Caco-2 (cell line): ENCODE measurements at regions not wholly inside any gene's neighbourhood (a gene's known extent, or its start where the extent isn't known, plus 50 kb on each side); places are given as distances from the start of the nearest gene placed in this dataset.

ENCODE experiments used
- BruUV-seq: library from RNA; stranded (reverse); fragments of 400-500 nt; replicated peaks from 2 replicates; lab custom pipeline; 2021; lab: Mats Ljungman, UMichigan
- CTCF ChIA-PET: fragments of 300-600 bp; sonication (Branson Sonifier 250); formaldehyde crosslinking; loops from one replicate; lab custom pipeline; 2022; ENCODE audit warnings: antibody characterized with exemption; lab: Charles Lee
- POLR2A ChIA-PET: fragments of 300-600 bp; sonication (Branson Sonifier 250); formaldehyde crosslinking; loops from one replicate; lab custom pipeline; 2022; ENCODE audit warnings: antibody characterized with exemption; lab: Charles Lee
- DNase-seq, 2 experiments: peaks; one replicate each; pipeline versions ENCODE4 v3.0.0 to v3.0.0-alpha.2; 2020 to 2022
- H3K27me3 ChIP-seq: replicated peaks from 2 replicates; pipeline ENCODE4 v1.6.0; 2011; ENCODE audit warnings: low read length; ENCODE audit not compliant: control insufficient read depth, insufficient read depth
- H3K36me3 ChIP-seq: 2 replicates; pipeline ENCODE4 v1.5.1; 2011; ENCODE audit warnings: low read length; ENCODE audit not compliant: control insufficient read depth, insufficient read depth
- H3K4me1 ChIP-seq: fragments of 250-450 bp; sonication (Bioruptor Pico); 2 replicates; pipeline ENCODE4 v1.5.1; 2020; ENCODE audit warnings: mild to moderate bottlenecking
- H3K4me3 ChIP-seq: 2 replicates; pipeline ENCODE4 v1.5.1; 2011; ENCODE audit warnings: low read depth, mild to moderate bottlenecking, control low read depth, low read length
- H3K9me3 ChIP-seq: fragments of 250-450 bp; sonication (Bioruptor Pico); 2 replicates; pipeline ENCODE4 v1.5.1; 2020; ENCODE audit warnings: mild to moderate bottlenecking, moderate library complexity
- H3K27ac Mint-ChIP-seq: one replicate; pipeline ENCODE4 v1.8.0; 2022; ENCODE audit warnings: mixed read lengths; ENCODE audit not compliant: unreplicated experiment
- H3K27me3 Mint-ChIP-seq: one replicate; pipeline ENCODE4 v1.8.0; 2022; ENCODE audit warnings: mixed read lengths; ENCODE audit not compliant: insufficient read depth, unreplicated experiment
- H3K36me3 Mint-ChIP-seq: one replicate; pipeline ENCODE4 v1.8.0; 2022; ENCODE audit warnings: mild to moderate bottlenecking, mixed read lengths; ENCODE audit not compliant: insufficient read depth, unreplicated experiment
- H3K4me1 Mint-ChIP-seq: one replicate; pipeline ENCODE4 v1.8.0; 2022; ENCODE audit warnings: low read depth, mixed read lengths; ENCODE audit not compliant: unreplicated experiment
- H3K4me3 Mint-ChIP-seq: one replicate; pipeline ENCODE4 v1.8.0; 2022; ENCODE audit warnings: mild to moderate bottlenecking, moderate library complexity, mixed read lengths; ENCODE audit not compliant: unreplicated experiment
- H3K9me3 Mint-ChIP-seq: one replicate; pipeline ENCODE4 v1.8.0; 2022; ENCODE audit warnings: mixed read lengths; ENCODE audit not compliant: unreplicated experiment
- intact Hi-C: fragments of 100-400 bp; cut with micrococcal nuclease; formaldehyde crosslinking; loops from one replicate; pipeline ENCODE4 v1.10.0; 2022; ENCODE audit not compliant: unreplicated experiment
- TF ChIP-seq, protein P1 (sequence below), 2 experiments: fragments of 200-600 bp in 1 of 2; IDR thresholded peaks; 1 replicate in 1 of 2; 2 replicates in 1 of 2; pipeline versions ENCODE4 v1.5.1 to v1.8.0; 2011 to 2022; ENCODE audit warnings: antibody characterized with exemption in 1 of 2, control low read depth in 1 of 2, inconsistent platforms in 1 of 2, low read depth in 1 of 2, low read length in 1 of 2, mild to moderate bottlenecking in 1 of 2, moderate library complexity in 1 of 2; ENCODE audit not compliant: insufficient read depth in 1 of 2, severe bottlenecking in 1 of 2, unreplicated experiment in 1 of 2

DNA sequence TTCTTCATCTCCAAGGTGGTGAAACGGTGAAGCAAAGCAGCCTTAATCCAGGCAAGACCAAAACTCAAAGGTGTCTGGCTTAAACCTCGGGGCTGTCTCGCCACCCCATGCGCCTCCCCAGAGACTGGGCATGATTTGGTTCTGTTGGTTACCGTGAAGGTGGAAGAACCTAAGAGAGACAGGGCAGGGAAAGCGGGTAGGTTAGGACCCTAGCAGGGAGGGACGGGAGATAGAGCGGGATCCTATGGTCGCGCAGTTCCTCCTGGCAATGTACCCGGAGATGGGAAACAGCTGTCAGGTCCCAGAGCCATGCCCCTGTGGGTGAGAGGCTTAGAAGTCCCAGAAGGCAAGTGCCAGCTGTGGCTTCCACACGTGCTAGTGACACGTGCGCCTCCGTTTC lies 418.3 kb upstream of the IRX1 start:
- ChIA-PET CTCF (no interaction called here), POLR2A (no interaction called here)
- intact Hi-C loops = no loop called here
- Mint-ChIP-seq H3K4me3 (no peak overlapping the region), H3K36me3 (no peaks in the 10 kb centered on the region), H3K27me3 (peaks cover 7% of the 10 kb centered on the region), H3K4me1 (no peaks in the 10 kb centered on the region), H3K9me3 (peaks cover 12% of the 10 kb centered on the region), H3K27ac (no peak overlapping the region)
- no peak for DNase-seq
- TF ChIP-seq, protein P1, sequence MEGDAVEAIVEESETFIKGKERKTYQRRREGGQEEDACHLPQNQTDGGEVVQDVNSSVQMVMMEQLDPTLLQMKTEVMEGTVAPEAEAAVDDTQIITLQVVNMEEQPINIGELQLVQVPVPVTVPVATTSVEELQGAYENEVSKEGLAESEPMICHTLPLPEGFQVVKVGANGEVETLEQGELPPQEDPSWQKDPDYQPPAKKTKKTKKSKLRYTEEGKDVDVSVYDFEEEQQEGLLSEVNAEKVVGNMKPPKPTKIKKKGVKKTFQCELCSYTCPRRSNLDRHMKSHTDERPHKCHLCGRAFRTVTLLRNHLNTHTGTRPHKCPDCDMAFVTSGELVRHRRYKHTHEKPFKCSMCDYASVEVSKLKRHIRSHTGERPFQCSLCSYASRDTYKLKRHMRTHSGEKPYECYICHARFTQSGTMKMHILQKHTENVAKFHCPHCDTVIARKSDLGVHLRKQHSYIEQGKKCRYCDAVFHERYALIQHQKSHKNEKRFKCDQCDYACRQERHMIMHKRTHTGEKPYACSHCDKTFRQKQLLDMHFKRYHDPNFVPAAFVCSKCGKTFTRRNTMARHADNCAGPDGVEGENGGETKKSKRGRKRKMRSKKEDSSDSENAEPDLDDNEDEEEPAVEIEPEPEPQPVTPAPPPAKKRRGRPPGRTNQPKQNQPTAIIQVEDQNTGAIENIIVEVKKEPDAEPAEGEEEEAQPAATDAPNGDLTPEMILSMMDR (IDR thresholded peaks at IDR 0.05; ENCODE audit: insufficient read depth in 1 of 2, low read depth in 1 of 2, low read length in 1 of 2, severe bottlenecking in 1 of 2, unreplicated experiment in 1 of 2) = no peak
- Histone ChIP-seq H3K27me3 (no peaks in the 10 kb centered on the region), H3K4me3 (no peak overlapping the region), H3K9me3 (no peaks in the 10 kb centered on the region), H3K4me1 (no peaks in the 10 kb centered on the region), H3K36me3 (no peaks in the 10 kb centered on the region)
- no TSS peak for BruUV-seq

- H3K36me3 Mint-ChIP-seq = no peaks in the 10 kb centered on the region
- DNase-seq = no peak
- BruUV-seq = no TSS peak
- ChIA-PET POLR2A (no interaction called here), CTCF (no interaction called here)
- no peak overlapping the region for H3K27ac Mint-ChIP-seq
- no peak overlapping the region for H3K4me3 ChIP-seq
- peaks cover 17% of the 10 kb centered on the region for H3K9me3 Mint-ChIP-seq
- no peak overlapping the region for H3K4me3 Mint-ChIP-seq
- H3K27me3 ChIP-seq = no peaks in the 10 kb centered on the region
- TF ChIP-seq, protein P1 (IDR thresholded peaks at IDR 0.05; ENCODE audit: insufficient read depth in 1 of 2, low read depth in 1 of 2, low read length in 1 of 2, severe bottlenecking in 1 of 2, unreplicated experiment in 1 of 2) = no peak
- peaks cover 3% of the 10 kb centered on the region for H3K27me3 Mint-ChIP-seq
- no peaks in the 10 kb centered on the region for H3K9me3 ChIP-seq
- intact Hi-C loops = no loop called here
- no peaks in the 10 kb centered on the region for H3K4me1 Mint-ChIP-seq
- H3K36me3 ChIP-seq = no peaks in the 10 kb centered on the region
- no peaks in the 10 kb centered on the region for H3K4me1 ChIP-seq
These were observed 420.2 kb upstream of the IRX1 start for GRCh38 chr5:3175416-3175815.

GRCh38 chr5:3167473-3167872 lies 416.0 kb upstream of the IRX2 start:
- Histone ChIP-seq H3K9me3 (no peaks in the 10 kb centered on the region), H3K4me1 (no peaks in the 10 kb centered on the region), H3K4me3 (no peak overlapping the region), H3K36me3 (no peaks in the 10 kb centered on the region), H3K27me3 (no peaks in the 10 kb centered on the region)
- peaks cover 7% of the 10 kb centered on the region for H3K27me3 Mint-ChIP-seq
- intact Hi-C loops = no loop called here
- BruUV-seq = no TSS peak
- H3K9me3 Mint-ChIP-seq = peaks cover 43% of the 10 kb centered on the region
- no peaks in the 10 kb centered on the region for H3K36me3 Mint-ChIP-seq
- H3K27ac Mint-ChIP-seq = no peak overlapping the region
- TF ChIP-seq, protein P1 (IDR thresholded peaks at IDR 0.05; ENCODE audit: insufficient read depth in 1 of 2, low read depth in 1 of 2, low read length in 1 of 2, severe bottlenecking in 1 of 2, unreplicated experiment in 1 of 2) = no peak
- H3K4me1 Mint-ChIP-seq = no peaks in the 10 kb centered on the region
- H3K4me3 Mint-ChIP-seq = no peak overlapping the region
- POLR2A ChIA-PET = no interaction called here
- CTCF ChIA-PET = no interaction called here
- no peak for DNase-seq
